HuH-7.5 (cell line): ENCODE measurements at regions not wholly inside any gene's neighbourhood (a gene's known extent, or its start where the extent isn't known, plus 50 kb on each side); places are given as distances from the start of the nearest gene placed in this dataset.
"Not testable (repeated sequence)": the region's sequence is repeated elsewhere in the genome, so short reads cannot be mapped to it uniquely, and the experiment has no call there.

Source experiments
- DNase-seq: peaks from one replicate; pipeline ENCODE4 v3.0.0; 2011; ENCODE audit warnings: low spot score

DNA sequence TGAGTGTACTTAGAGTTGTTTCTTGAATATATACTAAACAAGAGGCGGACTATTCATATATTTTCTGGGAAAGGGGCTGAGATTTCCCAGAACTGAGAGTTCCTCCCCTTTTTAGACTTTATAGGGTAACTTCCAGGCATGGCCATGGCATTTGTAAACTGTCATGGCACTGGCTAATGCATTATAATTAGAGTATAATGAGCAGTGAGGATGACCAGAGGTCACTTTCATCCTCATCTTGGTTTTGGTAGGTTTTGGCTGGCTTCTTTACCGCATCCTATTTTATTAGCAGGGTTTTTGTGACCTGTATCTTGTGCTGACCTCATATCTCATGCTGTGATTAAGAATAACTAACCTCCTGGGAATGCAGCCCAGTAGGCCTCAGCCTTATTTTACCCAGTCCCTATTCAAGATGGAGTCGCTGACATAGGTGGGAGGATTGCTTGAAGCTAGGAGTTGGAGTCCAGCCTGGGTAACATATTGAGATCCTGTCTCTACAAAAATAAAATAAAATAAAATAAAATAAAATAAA is 91.4 kb downstream of the MOBP start:
- DNase-seq, result no peak

DNA sequence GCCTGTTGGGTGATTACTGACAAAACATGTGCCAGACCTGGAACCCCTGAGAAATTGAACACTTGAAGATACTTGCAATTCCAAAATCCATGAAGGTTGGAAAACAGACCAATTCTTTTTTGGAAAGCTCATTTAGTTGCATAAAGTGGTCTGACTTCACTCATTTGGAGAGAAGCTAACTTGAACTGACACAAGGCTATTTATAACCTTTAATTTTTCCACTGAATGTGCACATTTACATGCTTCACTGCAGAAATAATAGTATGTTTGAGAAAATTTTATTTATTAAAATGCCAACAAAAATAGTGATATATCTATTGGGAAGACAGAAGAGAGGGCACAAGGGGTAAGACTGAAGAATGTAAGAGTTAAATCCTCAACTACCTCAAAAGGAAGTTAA is 92.1 kb downstream of the MOBP start:
- no peak for DNase-seq

GRCh38 chr3:39568508-39568907 is 101.0 kb downstream of the MOBP start:
- DNase-seq, result no peak

DNA sequence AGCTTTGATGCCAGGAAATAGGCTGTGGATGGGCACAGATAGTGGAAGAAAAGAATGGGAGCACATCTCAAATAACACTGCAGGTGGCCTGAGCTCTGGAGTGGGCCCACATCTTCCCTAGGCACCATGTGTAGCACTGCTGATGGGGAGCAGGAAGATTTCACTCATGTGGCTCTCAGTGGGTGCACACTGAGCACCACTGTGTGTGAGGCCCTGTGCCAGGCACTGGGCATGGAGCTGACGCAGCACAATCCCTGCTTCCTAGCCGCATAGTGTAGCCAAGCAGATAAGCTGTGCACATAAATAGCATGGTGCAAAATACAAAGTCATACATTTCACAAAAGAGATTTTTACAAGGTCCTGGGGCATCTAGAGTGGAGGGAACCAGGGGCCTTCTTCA is 101.6 kb downstream of the MOBP start:
- no peak for DNase-seq

DNA sequence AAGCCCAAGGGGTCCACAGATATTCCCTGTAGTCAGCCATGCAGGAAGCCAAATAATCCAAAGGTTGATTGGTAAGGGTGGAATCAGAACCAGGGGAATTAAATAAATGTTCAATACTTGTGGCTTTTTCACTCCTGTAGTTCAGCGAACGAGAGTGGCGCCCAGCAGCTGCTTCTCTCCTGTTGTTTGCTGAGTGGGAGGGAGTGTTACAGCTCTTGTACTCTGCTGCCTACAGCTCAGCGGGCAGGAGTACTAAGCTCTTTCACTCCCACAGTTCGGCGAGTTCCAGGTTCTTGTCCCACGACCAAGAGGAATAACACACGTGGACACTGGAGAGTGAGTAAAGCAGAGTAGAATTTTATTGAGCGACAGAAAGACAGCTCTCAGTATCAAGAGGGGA is 105.9 kb downstream of the MOBP start:
- no peak for DNase-seq

DNA sequence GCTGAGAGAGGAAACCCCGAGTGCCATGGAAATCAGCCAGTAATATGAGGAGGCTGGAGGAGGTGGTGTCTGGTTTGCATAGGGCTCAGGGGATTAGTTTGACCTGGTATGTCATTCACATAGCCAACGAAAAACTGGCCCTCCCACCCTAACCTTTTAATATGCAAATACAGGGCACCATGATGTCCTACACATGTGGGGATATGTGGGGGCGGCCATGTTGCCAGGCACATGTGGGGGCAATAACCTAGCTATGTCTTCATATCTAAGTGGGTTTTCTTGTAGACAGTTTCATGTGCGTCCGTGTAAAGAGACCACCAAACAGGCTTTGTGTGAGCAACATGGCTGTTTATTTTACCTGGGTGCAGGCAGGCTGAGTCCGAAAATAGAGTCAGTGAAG is 110.1 kb downstream of the MOBP start:
- DNase-seq, result no peak

DNA sequence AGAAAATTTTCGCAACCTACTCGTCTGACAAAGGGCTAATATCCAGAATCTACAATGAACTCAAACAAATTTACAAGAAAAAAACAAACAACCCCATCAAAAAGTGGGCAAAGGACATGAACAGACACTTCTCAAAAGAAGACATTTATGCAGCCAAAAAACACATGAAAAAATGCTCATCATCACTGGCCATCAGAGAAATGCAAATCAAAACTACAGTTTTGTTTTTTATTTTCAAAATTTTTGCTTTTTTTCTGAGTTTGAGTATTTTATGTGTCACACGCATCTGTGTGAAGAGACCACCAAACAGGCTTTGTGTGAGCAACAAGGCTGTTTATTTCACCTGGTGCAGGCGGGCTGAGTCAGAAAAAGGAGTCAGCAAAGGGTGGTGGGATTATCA is 118.7 kb downstream of the MOBP start:
- DNase-seq, result not testable (repeated sequence)

DNA sequence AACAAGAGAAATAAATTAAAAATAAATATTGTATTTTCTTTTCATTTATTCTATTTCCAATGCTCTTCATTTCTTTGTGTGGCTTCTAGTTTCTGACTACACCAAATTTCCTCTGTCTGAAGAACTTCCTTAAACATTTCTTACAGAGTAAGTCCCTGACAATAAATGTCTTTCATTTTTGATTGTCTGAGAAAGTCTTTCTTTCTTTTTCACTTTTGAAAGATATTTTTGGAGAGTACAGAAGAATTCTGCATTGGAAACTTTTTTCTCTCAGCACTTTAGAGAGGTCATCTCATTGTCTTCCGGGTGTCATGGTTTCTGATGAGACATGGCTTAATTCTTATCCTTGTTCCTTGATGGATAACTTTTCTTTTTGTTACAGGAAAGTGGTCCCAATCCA is 119.6 kb downstream of the MOBP start:
- no peak for DNase-seq

GRCh38 chr3:39590806-39591205 is 123.3 kb downstream of the MOBP start:
- DNase-seq, result no peak

- DNase-seq, result no peak
Observed at GRCh38 chr3:39592311-39593050, 125.0 kb downstream of the MOBP start.

GRCh38 chr3:39593341-39593740 is 125.9 kb downstream of the MOBP start:
- DNase-seq, result no peak

DNA sequence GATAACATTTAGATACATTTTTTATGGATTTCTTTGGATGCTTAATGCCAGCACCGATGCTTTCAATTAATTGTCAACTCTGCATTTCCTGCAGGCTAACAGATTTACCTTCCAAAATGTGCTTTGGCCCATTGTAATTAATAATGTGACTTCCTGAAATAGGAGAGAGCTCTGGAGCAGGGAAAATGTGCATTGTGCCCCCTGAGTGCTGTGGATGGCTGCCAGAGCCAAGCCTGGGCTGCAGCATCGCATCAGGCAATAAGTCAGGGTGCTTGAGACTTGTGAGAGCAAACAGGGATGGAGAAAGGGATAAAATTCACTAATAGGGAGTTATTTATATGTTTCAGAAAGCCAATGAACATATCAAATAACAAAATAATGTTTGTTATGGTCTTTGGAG is 133.8 kb downstream of the MOBP start:
- no peak for DNase-seq

- no peak for DNase-seq
Observed at GRCh38 chr3:39605837-39606236, 138.4 kb downstream of the MOBP start.

- DNase-seq, result no peak
Observed at GRCh38 chr3:39626198-39626597, 158.7 kb downstream of the MOBP start.

GRCh38 chr3:39631136-39631535 is 163.7 kb downstream of the MOBP start:
- no peak for DNase-seq

- DNase-seq, result no peak
Observed at GRCh38 chr3:39637807-39638206, 170.3 kb downstream of the MOBP start.

DNA sequence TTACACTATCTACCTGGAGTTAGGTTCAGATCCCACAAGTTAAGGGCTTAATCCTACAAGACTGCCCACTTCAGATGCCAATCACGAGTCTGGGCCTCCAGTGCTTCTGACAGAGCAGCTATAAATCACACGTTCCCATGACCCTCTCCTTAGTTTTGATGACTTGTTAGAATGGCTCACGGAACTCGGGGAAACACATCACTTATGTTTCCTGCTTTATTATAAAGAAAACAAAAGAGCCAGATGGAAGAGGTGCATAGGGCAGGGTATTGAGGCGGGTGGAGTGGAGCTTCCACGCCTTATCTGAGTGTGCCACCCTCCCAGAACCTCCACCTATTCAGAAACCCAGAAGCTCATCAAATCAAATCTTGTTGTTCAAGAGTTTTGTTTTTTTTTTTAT is 170.8 kb downstream of the MOBP start:
- DNase-seq, result no peak

DNA sequence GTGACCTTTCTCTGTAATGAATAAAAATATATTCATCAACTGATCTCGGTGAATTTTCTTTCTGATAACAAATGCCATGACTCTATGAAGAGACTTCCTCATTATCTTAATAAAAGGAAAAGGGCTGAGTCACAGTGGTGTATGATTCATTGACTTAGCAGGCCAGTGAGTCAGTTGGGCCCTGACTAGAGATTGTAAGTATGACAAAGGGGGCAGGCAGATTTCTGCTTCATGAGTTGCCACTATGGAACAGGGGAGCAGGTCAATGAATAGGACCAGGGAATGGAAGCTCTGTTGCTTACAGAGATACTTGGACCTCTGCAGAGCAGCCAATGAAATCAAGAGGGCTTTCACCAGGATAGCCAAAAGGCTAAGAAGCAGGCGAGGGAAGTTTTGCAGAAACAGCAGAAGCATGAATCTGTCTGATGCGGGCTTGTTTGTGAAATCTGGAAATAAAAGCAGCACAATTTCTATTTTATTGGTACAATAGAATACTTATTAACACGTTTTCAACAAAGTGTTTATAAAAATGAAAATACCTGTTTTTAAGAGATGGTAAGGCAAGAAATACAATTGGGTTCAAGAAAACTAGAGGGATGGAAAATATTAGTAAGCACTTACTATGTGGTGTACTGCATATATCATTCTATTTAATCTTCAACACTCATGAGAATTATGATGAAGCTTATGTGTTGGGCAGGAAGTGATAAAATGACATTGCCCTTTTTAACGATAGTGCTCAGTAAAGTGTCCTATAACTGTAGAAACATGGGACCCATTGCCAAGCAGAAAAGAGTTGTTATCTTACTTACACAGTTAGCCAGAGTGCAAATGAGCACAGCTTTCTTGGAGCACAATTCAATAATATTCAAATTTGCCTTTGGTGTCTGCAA is 169.8 kb upstream of the MYRIP start:
- DNase-seq, result no peak

GRCh38 chr3:39641274-39641673 is 168.1 kb upstream of the MYRIP start:
- DNase-seq, result no peak

GRCh38 chr3:39644176-39644575 is 165.2 kb upstream of the MYRIP start:
- DNase-seq, result no peak

DNA sequence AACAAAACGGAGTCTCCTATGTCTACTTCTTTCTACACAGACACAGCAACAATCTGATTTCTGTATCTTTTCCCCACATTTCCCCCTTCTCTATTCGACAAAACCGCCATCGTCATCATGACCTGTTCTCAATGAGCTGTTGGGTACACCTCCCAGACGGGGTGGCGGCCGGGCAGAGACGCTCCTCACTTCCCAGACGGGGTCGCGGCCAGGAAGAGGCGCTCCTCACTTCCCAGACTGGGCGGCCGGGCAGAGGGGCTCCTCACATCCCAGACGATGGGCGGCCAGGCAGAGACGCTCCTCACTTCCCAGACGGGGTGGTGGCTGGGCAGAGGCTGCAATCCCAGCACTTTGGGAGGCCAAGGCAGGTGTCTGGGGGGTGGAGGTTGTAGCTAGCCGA is 158.2 kb upstream of the MYRIP start:
- not testable (repeated sequence) for DNase-seq

GRCh38 chr3:39651993-39652739 is 157.2 kb upstream of the MYRIP start:
- no peak for DNase-seq
